BJ (cell line): ENCODE measurements at regions not wholly inside any gene's neighbourhood (a gene's known extent, or its start where the extent isn't known, plus 50 kb on each side); places are given as distances from the start of the nearest gene placed in this dataset.

Experiments
- CTCF ChIA-PET: fragments of 350-600 bp; formaldehyde crosslinking; extraction: SDS; loops from one replicate; lab custom pipeline; 2021; ENCODE audit warnings: antibody characterized with exemption, inconsistent platforms; lab: Yijun Ruan, JAX
- POLR2A ChIA-PET: fragments of 300-600 bp; sonication (Branson Sonifier 250); formaldehyde crosslinking; extraction: SDS; loops from one replicate; lab custom pipeline; 2021; ENCODE audit warnings: antibody characterized with exemption; lab: Charles Lee
- DNase-seq: peaks from one replicate; pipeline ENCODE4 v3.0.0-alpha.2; 2011; ENCODE audit warnings: low read depth
- H3K27me3 ChIP-seq: 2 replicates; pipeline ENCODE4 v1.6.0; 2011; ENCODE audit warnings: low read length; ENCODE audit not compliant: control insufficient read depth, insufficient read depth
- H3K36me3 ChIP-seq: 2 replicates; pipeline ENCODE4 v1.5.1; 2011; ENCODE audit warnings: low read length; ENCODE audit not compliant: control insufficient read depth, insufficient read depth
- H3K4me3 ChIP-seq: 2 replicates; pipeline ENCODE4 v1.5.1; 2011; ENCODE audit warnings: low read depth, mild to moderate bottlenecking, control low read depth, low read length
- CTCF ChIP-seq: IDR thresholded peaks from 2 replicates; pipeline ENCODE4 v1.5.1; 2011; ENCODE audit warnings: low read depth, mild to moderate bottlenecking, control low read depth, inconsistent platforms, low read length, moderate library complexity; ENCODE audit not compliant: insufficient read depth

GRCh38 chr2:8452296-8452695, 229.6 kb upstream of the ID2 start:
- no peaks in the 10 kb centered on the region for H3K36me3 ChIP-seq
- POLR2A ChIA-PET: no interaction called here
- no peak for TF ChIP-seq CTCF
- H3K4me3 ChIP-seq: no peak overlapping the region
- CTCF ChIA-PET: no interaction called here
- DNase-seq: no peak
- H3K27me3 ChIP-seq: no peaks in the 10 kb centered on the region; the same call in 1 of the 2 replicates

DNA sequence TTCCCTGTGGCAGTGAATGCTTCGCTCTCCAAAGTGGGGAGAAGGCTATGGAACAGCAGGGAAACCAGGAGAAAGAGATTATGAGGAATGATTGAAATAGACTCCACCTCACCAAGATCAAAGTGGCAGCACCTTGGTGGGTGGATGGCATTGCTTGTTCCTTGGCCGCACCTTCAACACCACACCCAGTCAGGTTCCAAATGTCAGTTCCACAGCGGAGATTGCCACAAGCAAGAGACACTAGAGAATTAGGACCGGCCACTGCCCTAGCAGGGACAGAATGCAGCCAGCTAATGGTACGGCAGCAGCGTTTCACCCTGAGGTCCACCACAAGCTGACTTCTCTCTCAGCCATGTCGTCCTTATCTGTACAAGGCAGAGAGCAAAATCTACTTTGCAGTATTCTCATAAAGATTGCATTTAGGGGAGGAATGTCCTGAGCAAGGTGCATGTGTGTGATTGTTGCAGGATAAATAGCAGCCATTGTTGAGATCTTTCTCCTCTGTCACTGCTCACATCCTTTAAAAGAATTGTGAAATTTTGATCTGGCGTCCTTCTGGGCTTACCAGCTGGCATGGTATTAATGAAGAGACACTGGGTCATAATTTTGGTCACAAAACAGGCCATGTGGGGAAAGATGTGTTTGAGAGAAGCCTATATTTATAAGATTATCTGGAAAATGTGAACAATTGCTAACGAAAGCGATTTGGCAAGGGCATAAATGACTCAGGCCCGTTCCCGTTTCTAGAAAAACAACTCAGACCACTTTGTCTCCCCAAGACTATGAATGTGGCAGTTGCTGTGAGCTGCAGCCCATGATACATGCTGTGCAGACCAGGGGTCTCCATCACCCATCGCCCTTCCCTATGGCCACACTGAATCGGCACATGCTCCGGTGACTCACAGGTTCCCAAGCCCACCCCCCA, 228.6 kb upstream of the ID2 start:
- POLR2A ChIA-PET: no interaction called here
- H3K36me3 ChIP-seq: no peaks in the 10 kb centered on the region
- no peak for TF ChIP-seq CTCF
- DNase-seq: no peak
- no peaks in the 10 kb centered on the region; the same call in 1 of the 2 replicates for H3K27me3 ChIP-seq
- CTCF ChIA-PET: interaction anchor here (1.4 kb wide), 1 partner anchor 227 kb away, joined by 3 read pairs; no protein-coding TSS in a partner anchor
- no peak overlapping the region for H3K4me3 ChIP-seq

- ChIA-PET CTCF (interaction anchor here (1.4 kb wide), 1 partner anchor 227 kb away, joined by 3 read pairs; no protein-coding TSS in a partner anchor), POLR2A (no interaction called here)
- no peak for DNase-seq
- H3K36me3 ChIP-seq: no peaks in the 10 kb centered on the region
- TF ChIP-seq CTCF: no peak
- no peaks in the 10 kb centered on the region; the same call in 1 of the 2 replicates for H3K27me3 ChIP-seq
- H3K4me3 ChIP-seq: no peak overlapping the region
Observed at GRCh38 chr2:8453904-8454302, 228.0 kb upstream of the ID2 start.

GRCh38 chr2:8454797-8455196, 227.1 kb upstream of the ID2 start:
- no peak for DNase-seq
- CTCF ChIA-PET: interaction anchor here (1.4 kb wide), 1 partner anchor 226 kb away, joined by 3 read pairs; no protein-coding TSS in a partner anchor

More at GRCh38 chr2:8454797-8455196, 227.1 kb upstream of the ID2 start:
- Histone ChIP-seq H3K36me3 (no peaks in the 10 kb centered on the region), H3K27me3 (no peaks in the 10 kb centered on the region; the same call in 1 of the 2 replicates), H3K4me3 (no peak overlapping the region)
- POLR2A ChIA-PET: no interaction called here
- no peak for TF ChIP-seq CTCF
